ENCODE measurements at regions not wholly inside any gene's neighbourhood (a gene's known extent, or its start where the extent isn't known, plus 50 kb on each side); places are given as distances from the start of the nearest gene placed in this dataset.
A peak's percentile ranks its signal among the peaks of the same experiment; 100 is the strongest.

GRCh38 chr5:56447656-56448055 is 214.5 kb upstream of the ANKRD55 start:
- Histone ChIP-seq H3K4me1 (no peaks in the 10 kb centered on the region), H3K36me3 (no peaks in the 10 kb centered on the region), H3K9me3 (no peaks in the 10 kb centered on the region), H3K27ac (no peak overlapping the region), H3K4me3 (no peak overlapping the region), H3K27me3 (no peaks in the 10 kb centered on the region)
- WGBS, 5 donors, result 67 to 82% (median 76%) methylated on average over 4 of the region's 4 CpGs
- DNase-seq, result no peak
- TF ChIP-seq EP300 (IDR thresholded peaks at IDR 0.05) (no peak), CTCF (IDR thresholded peaks at IDR 0.05) (no peak), POLR2AphosphoS5 (IDR thresholded peaks at IDR 0.05) (no peak), POLR2A (IDR thresholded peaks at IDR 0.05) (no peak)
- intact Hi-C loops (cut with DNase I; ENCODE audit: low total_unique reads), result no loop called here

- TF ChIP-seq POLR2A (IDR thresholded peaks at IDR 0.05) (no peak), EP300 (IDR thresholded peaks at IDR 0.05) (no peak)
- H3K27ac ChIP-seq, result no peak overlapping the region
- no peaks in the 10 kb centered on the region for H3K9me3 ChIP-seq
- no peak for DNase-seq
- H3K36me3 ChIP-seq, result no peaks in the 10 kb centered on the region
- no peaks in the 10 kb centered on the region for H3K4me1 ChIP-seq
- H3K27me3 ChIP-seq, result no peaks in the 10 kb centered on the region
- intact Hi-C loops (cut with DNase I; ENCODE audit: low total_unique reads), result no loop called here
- WGBS, 5 donors, result 73 to 91% (median 90%) methylated on average over 4 of the region's 4 CpGs
- no peak overlapping the region for H3K4me3 ChIP-seq
These were observed 214.1 kb upstream of the ANKRD55 start for GRCh38 chr5:56447232-56447631.

GRCh38 chr5:56446728-56447127 is 213.6 kb upstream of the ANKRD55 start:
- H3K4me1 ChIP-seq, result no peaks in the 10 kb centered on the region
- DNase-seq, result no peak
- TF ChIP-seq EP300 (IDR thresholded peaks at IDR 0.05) (no peak), CTCF (IDR thresholded peaks at IDR 0.05) (no peak), POLR2AphosphoS5 (IDR thresholded peaks at IDR 0.05) (no peak), POLR2A (IDR thresholded peaks at IDR 0.05) (no peak)
- no peaks in the 10 kb centered on the region for H3K27me3 ChIP-seq
- H3K36me3 ChIP-seq, result no peaks in the 10 kb centered on the region
- no peaks in the 10 kb centered on the region for H3K9me3 ChIP-seq
- H3K4me3 ChIP-seq, result no peak overlapping the region
- H3K27ac ChIP-seq, result no peak overlapping the region
- intact Hi-C loops (cut with DNase I; ENCODE audit: low total_unique reads), result no loop called here

GRCh38 chr5:56443826-56444225 is 210.7 kb upstream of the ANKRD55 start:
- TF ChIP-seq EP300 (IDR thresholded peaks at IDR 0.05) (no peak), POLR2AphosphoS5 (IDR thresholded peaks at IDR 0.05) (no peak), CTCF (IDR thresholded peaks at IDR 0.05) (no peak), POLR2A (IDR thresholded peaks at IDR 0.05) (no peak)

GRCh38 chr5:56440871-56441740 is 208.0 kb upstream of the ANKRD55 start:
- Histone ChIP-seq H3K27me3 (no peaks in the 10 kb centered on the region), H3K9me3 (no peaks in the 10 kb centered on the region), H3K4me1 (no peaks in the 10 kb centered on the region), H3K4me3 (no peak overlapping the region), H3K27ac (no peak overlapping the region), H3K36me3 (no peaks in the 10 kb centered on the region)
- TF ChIP-seq EP300 (IDR thresholded peaks at IDR 0.05) (no peak), POLR2AphosphoS5 (IDR thresholded peaks at IDR 0.05) (no peak), POLR2A (IDR thresholded peaks at IDR 0.05) (no peak), CTCF (IDR thresholded peaks at IDR 0.05) (no peak)
- WGBS, 5 donors, result 68 to 84% (median 73%) methylated on average over 7 of the region's 7 CpGs
- peak in 1 of 2 donors; percentile 24 for DNase-seq
- intact Hi-C loops (cut with DNase I; ENCODE audit: low total_unique reads), result no loop called here

More at GRCh38 chr5:56443826-56444225, 210.7 kb upstream of the ANKRD55 start:
- intact Hi-C loops (cut with DNase I; ENCODE audit: low total_unique reads), result no loop called here
- DNase-seq, result no peak
- no peaks in the 10 kb centered on the region for H3K9me3 ChIP-seq
- no peak overlapping the region for H3K27ac ChIP-seq
- H3K36me3 ChIP-seq, result no peaks in the 10 kb centered on the region
- H3K4me3 ChIP-seq, result no peak overlapping the region
- H3K27me3 ChIP-seq, result no peaks in the 10 kb centered on the region
- WGBS, 5 donors, result 86 to 97% (median 93%) methylated on average over 2 of the region's 2 CpGs
- no peaks in the 10 kb centered on the region for H3K4me1 ChIP-seq

Data from stomach (tissue), 8 donors.